Esophagus muscularis mucosa (tissue), 4 donors: ENCODE measurements at regions not wholly inside any gene's neighbourhood (a gene's known extent, or its start where the extent isn't known, plus 50 kb on each side); places are given as distances from the start of the nearest gene placed in this dataset.

Experiments used
- DNase-seq: peaks from one replicate; pipeline ENCODE4 v3.0.0-alpha.2; 2017; ENCODE audit errors: extremely low spot score
- H3K27ac ChIP-seq, 4 donors: fragments of 200-600 bp; sonication (generic); replicated peaks in 1 of 4; 1 replicate in 3 of 4; 2 replicates in 1 of 4; pipeline ENCODE4 v1.5.1; 2016 to 2019; ENCODE audit warnings: mild to moderate bottlenecking in 1 of 4
- H3K27me3 ChIP-seq, 4 donors: fragments of 200-600 bp; sonication (generic); one replicate each; pipeline versions ENCODE4 v1.5.1 to v1.6.0; 2016 to 2019
- H3K36me3 ChIP-seq, 4 donors: fragments of 200-600 bp; sonication (generic); one replicate each; pipeline ENCODE4 v1.5.1; 2016 to 2019
- H3K4me1 ChIP-seq, 4 donors: fragments of 200-600 bp; sonication (generic); one replicate each; pipeline ENCODE4 v1.5.1; 2016 to 2019
- H3K4me3 ChIP-seq, 4 donors: fragments of 200-600 bp; sonication (generic); 1 replicate in 2 of 4; 2 replicates in 2 of 4; pipeline ENCODE4 v1.5.1; 2016 to 2019; ENCODE audit warnings: mild to moderate bottlenecking in 4 of 4, moderate library complexity in 1 of 4
- H3K9me3 ChIP-seq, 4 donors: fragments of 200-600 bp; sonication (generic); 1 replicate in 3 of 4; 2 replicates in 1 of 4; pipeline ENCODE4 v1.5.1; 2016 to 2019
- EP300 ChIP-seq: sonication (generic); formaldehyde crosslinking; IDR thresholded peaks from one replicate; pipeline ENCODE4 v1.6.1; 2017; ENCODE audit warnings: antibody characterized with exemption
- POLR2A ChIP-seq: fragments of 450-650 bp; IDR thresholded peaks from one replicate; pipeline ENCODE4 v1.6.1; 2017; ENCODE audit warnings: antibody characterized with exemption, moderate library complexity, mild to moderate bottlenecking, low read depth
- POLR2AphosphoS5 ChIP-seq, 2 donors: sonication (generic); formaldehyde crosslinking; IDR thresholded peaks; one replicate each; pipeline ENCODE4 v1.6.1; 2017; ENCODE audit warnings: antibody characterized with exemption in 2 of 2
- WGBS: methylation state at CpG from one replicate; pipeline ENCODE4 v1.1.5; 2018; 5-methylcytosine and 5-hydroxymethylcytosine counted together
- intact Hi-C: fragments of 100-400 bp; cut with DNase I; formaldehyde crosslinking; loops from one replicate; pipeline ENCODE4 v1.15.1; 2023
- TF ChIP-seq, protein P1 (sequence below), 3 experiments: fragments of 200-600 bp in 2 of 3; fragments of 450-650 bp in 1 of 3; sonication (generic) in 2 of 3; IDR thresholded peaks; one replicate each; pipeline ENCODE4 v1.5.1; 2017 to 2019; ENCODE audit warnings: antibody characterized with exemption in 3 of 3, mild to moderate bottlenecking in 2 of 3, moderate library complexity in 1 of 3

DNA sequence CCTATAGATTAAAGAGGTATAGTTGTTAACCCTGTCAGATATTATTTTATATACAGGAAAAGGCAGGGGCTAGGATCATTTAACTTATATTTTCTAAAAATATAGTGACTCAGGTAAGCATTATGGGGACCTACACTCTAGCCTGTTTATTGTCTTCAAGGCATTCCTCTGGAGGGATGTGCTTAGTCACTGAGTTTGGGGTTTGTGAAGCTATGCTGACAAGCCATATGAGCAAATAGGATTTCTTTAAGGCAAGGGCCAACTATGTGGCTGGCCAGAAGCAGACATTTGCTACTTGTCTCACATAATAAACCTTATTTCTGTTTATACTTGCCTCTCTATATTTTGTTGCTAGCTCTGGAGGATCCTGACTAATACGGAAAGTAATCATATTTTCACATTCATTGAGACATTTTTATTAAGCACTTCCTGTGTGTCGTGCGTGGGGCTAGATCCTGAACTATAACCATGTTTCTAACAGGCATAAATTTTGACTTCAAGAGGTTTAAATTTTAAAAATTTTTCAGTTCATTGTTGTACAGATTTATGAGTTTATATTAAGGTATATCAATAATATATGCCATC, 153.4 kb downstream of the OTOL1 start:
- Histone ChIP-seq H3K27me3 (no peaks in the 10 kb centered on the region), H3K4me3 (no peak overlapping the region), H3K27ac (no peak overlapping the region), H3K36me3 (no peaks in the 10 kb centered on the region), H3K9me3 (no peaks in the 10 kb centered on the region), H3K4me1 (peaks cover 0 to 3% (median 0%) of the 10 kb centered on the region in 4 donors)
- intact Hi-C loops, result no loop called here
- 52% methylated on average over 3 of the region's 3 CpGs for WGBS
- DNase-seq, result no peak
- TF ChIP-seq EP300 (no peak), POLR2AphosphoS5 (IDR thresholded peaks at IDR 0.05) (no peak), POLR2A (no peak)
- TF ChIP-seq, protein P1, sequence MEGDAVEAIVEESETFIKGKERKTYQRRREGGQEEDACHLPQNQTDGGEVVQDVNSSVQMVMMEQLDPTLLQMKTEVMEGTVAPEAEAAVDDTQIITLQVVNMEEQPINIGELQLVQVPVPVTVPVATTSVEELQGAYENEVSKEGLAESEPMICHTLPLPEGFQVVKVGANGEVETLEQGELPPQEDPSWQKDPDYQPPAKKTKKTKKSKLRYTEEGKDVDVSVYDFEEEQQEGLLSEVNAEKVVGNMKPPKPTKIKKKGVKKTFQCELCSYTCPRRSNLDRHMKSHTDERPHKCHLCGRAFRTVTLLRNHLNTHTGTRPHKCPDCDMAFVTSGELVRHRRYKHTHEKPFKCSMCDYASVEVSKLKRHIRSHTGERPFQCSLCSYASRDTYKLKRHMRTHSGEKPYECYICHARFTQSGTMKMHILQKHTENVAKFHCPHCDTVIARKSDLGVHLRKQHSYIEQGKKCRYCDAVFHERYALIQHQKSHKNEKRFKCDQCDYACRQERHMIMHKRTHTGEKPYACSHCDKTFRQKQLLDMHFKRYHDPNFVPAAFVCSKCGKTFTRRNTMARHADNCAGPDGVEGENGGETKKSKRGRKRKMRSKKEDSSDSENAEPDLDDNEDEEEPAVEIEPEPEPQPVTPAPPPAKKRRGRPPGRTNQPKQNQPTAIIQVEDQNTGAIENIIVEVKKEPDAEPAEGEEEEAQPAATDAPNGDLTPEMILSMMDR (IDR thresholded peaks at IDR 0.05), result no peak

DNA sequence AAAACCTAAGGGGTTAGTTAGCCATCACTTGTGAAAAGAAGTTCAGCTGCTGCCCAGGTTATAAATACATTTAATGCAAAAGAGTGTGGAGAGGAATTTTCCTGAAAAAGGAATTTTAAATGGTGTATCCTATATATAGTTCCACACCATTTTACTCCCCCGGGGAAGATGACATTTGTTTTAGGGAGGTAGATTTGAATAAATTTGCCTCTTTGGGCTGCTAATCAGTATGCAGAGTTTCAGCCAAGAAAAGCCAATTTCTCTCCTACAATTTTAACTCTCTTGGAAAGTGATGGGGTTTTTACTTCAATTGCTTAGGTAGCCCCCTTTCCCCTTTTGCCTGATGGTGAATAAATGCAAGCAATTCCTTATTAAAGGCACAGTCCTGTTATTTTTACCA, 161.2 kb downstream of the OTOL1 start:
- Histone ChIP-seq H3K27ac (no peak overlapping the region), H3K36me3 (no peaks in the 10 kb centered on the region), H3K4me1 (no peaks in the 10 kb centered on the region), H3K27me3 (no peaks in the 10 kb centered on the region), H3K4me3 (no peak overlapping the region), H3K9me3 (no peaks in the 10 kb centered on the region)
- TF ChIP-seq, protein P1 (IDR thresholded peaks at IDR 0.05), result no peak
- TF ChIP-seq POLR2AphosphoS5 (IDR thresholded peaks at IDR 0.05), result no peak
- no peak for TF ChIP-seq EP300
- TF ChIP-seq POLR2A, result no peak
- intact Hi-C loops, result no loop called here
- DNase-seq, result no peak
- WGBS, result 77% methylated on average over 1 of the region's 1 CpG

DNA sequence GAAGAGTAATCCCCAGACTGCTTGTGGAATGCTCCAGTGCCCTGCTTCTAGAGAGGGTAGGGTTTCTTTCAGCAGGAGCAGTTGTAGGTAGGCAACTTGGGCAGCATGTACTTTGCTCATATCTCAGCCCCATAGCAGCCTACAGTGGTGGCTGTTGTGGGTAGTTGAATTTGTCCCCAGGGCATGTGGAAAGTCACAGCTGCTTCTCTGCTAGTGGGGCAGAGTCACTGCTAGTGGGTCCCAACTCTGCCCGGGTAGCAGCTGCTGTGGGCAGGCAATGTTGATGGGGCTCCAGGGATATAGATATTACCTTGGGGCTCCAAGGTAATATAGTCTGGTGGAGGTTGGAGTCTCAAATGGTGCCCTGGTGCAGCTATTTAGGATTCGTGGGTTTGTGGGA, 174.5 kb downstream of the OTOL1 start:
- Histone ChIP-seq H3K27me3 (no peaks in the 10 kb centered on the region), H3K36me3 (no peaks in the 10 kb centered on the region), H3K4me3 (no peak overlapping the region), H3K4me1 (no peaks in the 10 kb centered on the region), H3K27ac (no peak overlapping the region), H3K9me3 (no peaks in the 10 kb centered on the region)
- 63% methylated on average over 1 of the region's 2 CpGs for WGBS
- TF ChIP-seq, protein P1 (IDR thresholded peaks at IDR 0.05), result no peak
- TF ChIP-seq POLR2AphosphoS5 (IDR thresholded peaks at IDR 0.05) (no peak), EP300 (no peak), POLR2A (no peak)
- no peak for DNase-seq
- intact Hi-C loops, result no loop called here

GRCh38 chr3:161672478-161672877, 175.9 kb downstream of the OTOL1 start:
- no peaks in the 10 kb centered on the region for H3K4me1 ChIP-seq
- no peak overlapping the region for H3K4me3 ChIP-seq
- TF ChIP-seq EP300 (no peak), POLR2A (no peak), POLR2AphosphoS5 (IDR thresholded peaks at IDR 0.05) (no peak)
- TF ChIP-seq, protein P1 (IDR thresholded peaks at IDR 0.05), result no peak
- WGBS, result 57% methylated on average over 3 of the region's 4 CpGs
- no peak for DNase-seq
- intact Hi-C loops, result no loop called here
- no peaks in the 10 kb centered on the region for H3K9me3 ChIP-seq
- no peaks in the 10 kb centered on the region for H3K27me3 ChIP-seq
- no peak overlapping the region for H3K27ac ChIP-seq
- no peaks in the 10 kb centered on the region for H3K36me3 ChIP-seq

GRCh38 chr3:161673866-161674265, 177.3 kb downstream of the OTOL1 start:
- DNase-seq, result no peak
- TF ChIP-seq EP300 (no peak), POLR2A (no peak), POLR2AphosphoS5 (IDR thresholded peaks at IDR 0.05) (no peak)
- TF ChIP-seq, protein P1 (IDR thresholded peaks at IDR 0.05), result no peak
- H3K27me3 ChIP-seq, result no peaks in the 10 kb centered on the region
- no peak overlapping the region for H3K4me3 ChIP-seq
- H3K27ac ChIP-seq, result no peak overlapping the region
- no peaks in the 10 kb centered on the region for H3K36me3 ChIP-seq
- H3K9me3 ChIP-seq, result no peaks in the 10 kb centered on the region
- intact Hi-C loops, result no loop called here
- WGBS, result 86% methylated on average over 1 of the region's 1 CpG
- no peaks in the 10 kb centered on the region for H3K4me1 ChIP-seq
